MM.1S (cell line): ENCODE measurements at regions not wholly inside any gene's neighbourhood (a gene's known extent, or its start where the extent isn't known, plus 50 kb on each side); places are given as distances from the start of the nearest gene placed in this dataset.

Source experiments
- CTCF ChIP-seq: fragments of 300-600 bp; sonication (generic); IDR thresholded peaks from 2 replicates; pipeline ENCODE4 v1.5.1; 2016; ENCODE audit warnings: antibody characterized with exemption, low read length, mixed read lengths
- EZH2 ChIP-seq: fragments of 300-600 bp; sonication (generic); optimal IDR thresholded peaks from 2 replicates; pipeline ENCODE3; 2017; ENCODE audit warnings: low read depth, mild to moderate bottlenecking, antibody characterized with exemption, low read length, mixed read lengths
- EZH2phosphoT487 ChIP-seq: fragments of 300-600 bp; sonication (generic); IDR thresholded peaks from 2 replicates; pipeline ENCODE4 v1.6.1; 2018; ENCODE audit warnings: antibody characterized with exemption, low read length

DNA sequence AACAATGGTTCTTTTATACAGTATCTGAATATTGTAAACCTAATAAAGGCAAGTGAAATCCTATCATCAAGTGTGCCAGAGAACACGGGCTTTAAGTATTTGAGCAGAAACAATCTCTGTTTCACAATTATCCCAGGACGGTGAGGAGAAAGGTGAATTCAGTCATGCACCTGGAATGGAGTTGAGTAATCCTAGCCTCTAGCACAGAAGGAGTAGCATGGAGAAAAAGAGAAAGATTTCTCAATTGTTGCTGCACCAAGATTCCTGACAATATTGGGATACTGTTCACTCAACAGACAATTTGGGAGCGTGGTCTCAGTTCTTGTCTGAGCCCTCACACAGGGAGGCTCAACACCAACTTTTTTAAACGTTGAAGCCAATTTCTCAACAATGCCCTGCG lies 510.6 kb downstream of the SOX11 start:
- TF ChIP-seq CTCF = no peak
- TF ChIP-seq EZH2phosphoT487 = no peak
- no peak for TF ChIP-seq EZH2
